HG03159 (cell line): ENCODE measurements at regions not wholly inside any gene's neighbourhood (a gene's known extent, or its start where the extent isn't known, plus 50 kb on each side); places are given as distances from the start of the nearest gene placed in this dataset.
"Not testable (repeated sequence)": the region's sequence is repeated elsewhere in the genome, so short reads cannot be mapped to it uniquely, and the experiment has no call there.

Source experiments
- ATAC-seq: cut with Tn5 transposase; IDR thresholded peaks from one replicate; pipeline ENCODE4 v1.9.1; 2021; ENCODE audit warnings: mild to moderate bottlenecking, moderate library complexity; ENCODE audit not compliant: unreplicated experiment

DNA sequence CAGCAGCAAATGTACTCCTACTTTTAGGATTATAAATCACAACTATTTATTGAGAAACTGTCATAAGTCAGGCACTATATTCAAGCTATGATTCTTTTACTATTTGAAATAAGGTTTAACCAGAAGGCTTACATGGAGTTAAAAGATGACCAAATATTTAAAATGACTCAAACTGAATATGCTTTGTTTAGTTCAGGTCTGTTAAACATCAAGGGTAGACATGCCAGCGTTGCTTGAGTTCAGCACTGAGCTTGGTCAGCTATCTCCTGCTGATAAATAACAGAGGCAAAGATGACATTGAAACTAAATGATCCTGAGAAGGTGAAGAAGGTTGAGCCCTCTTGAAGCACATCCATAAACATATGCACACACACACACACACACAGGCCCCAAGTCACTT, 305.6 kb downstream of the ANKRD30BL start:
- ATAC-seq = not testable (repeated sequence)

DNA sequence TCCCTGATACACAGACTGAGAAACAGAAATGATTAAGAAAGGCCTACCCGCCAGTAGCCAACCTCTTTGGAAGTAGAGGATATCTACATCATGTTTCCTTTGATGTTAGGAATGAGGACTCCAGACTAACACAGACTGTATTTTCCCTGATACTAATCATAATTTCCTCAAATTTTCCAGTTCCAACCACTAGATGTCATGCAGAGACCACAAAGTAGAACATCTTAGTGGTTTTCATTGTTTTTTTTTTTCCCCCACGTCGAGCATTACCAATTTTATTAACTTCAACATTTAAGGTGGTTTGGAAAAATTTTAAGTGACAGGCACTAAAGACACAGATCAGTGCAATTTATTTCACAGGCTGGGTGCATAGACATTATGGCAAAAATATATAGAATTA, 303.6 kb downstream of the ANKRD30BL start:
- ATAC-seq = not testable (repeated sequence)
